ENCODE measurements at regions not wholly inside any gene's neighbourhood (a gene's known extent, or its start where the extent isn't known, plus 50 kb on each side); places are given as distances from the start of the nearest gene placed in this dataset.

- TF ChIP-seq, protein P1, sequence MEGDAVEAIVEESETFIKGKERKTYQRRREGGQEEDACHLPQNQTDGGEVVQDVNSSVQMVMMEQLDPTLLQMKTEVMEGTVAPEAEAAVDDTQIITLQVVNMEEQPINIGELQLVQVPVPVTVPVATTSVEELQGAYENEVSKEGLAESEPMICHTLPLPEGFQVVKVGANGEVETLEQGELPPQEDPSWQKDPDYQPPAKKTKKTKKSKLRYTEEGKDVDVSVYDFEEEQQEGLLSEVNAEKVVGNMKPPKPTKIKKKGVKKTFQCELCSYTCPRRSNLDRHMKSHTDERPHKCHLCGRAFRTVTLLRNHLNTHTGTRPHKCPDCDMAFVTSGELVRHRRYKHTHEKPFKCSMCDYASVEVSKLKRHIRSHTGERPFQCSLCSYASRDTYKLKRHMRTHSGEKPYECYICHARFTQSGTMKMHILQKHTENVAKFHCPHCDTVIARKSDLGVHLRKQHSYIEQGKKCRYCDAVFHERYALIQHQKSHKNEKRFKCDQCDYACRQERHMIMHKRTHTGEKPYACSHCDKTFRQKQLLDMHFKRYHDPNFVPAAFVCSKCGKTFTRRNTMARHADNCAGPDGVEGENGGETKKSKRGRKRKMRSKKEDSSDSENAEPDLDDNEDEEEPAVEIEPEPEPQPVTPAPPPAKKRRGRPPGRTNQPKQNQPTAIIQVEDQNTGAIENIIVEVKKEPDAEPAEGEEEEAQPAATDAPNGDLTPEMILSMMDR (IDR thresholded peaks at IDR 0.05): no peak
- TF ChIP-seq POLR2A (IDR thresholded peaks at IDR 0.05): no peak
Measured at GRCh38 chr6:101126501-101126900, 245.4 kb upstream of the ASCC3 start.
